H54 (cell line): ENCODE measurements at regions not wholly inside any gene's neighbourhood (a gene's known extent, or its start where the extent isn't known, plus 50 kb on each side); places are given as distances from the start of the nearest gene placed in this dataset.

Experiments
- DNase-seq: peaks from one replicate; pipeline ENCODE4 v3.0.0; 2011; ENCODE audit warnings: low spot score, mixed read lengths; ENCODE audit not compliant: insufficient read length
- FAIRE-seq: peaks from 3 replicates; lab custom pipeline; 2011; peaks lifted over from hg19 to GRCh38; lab: Jason Lieb, UNC
- POLR2A ChIP-seq: IDR thresholded peaks from 2 replicates; pipeline ENCODE4 v1.6.1; 2011; ENCODE audit warnings: low read depth, mild to moderate bottlenecking, low read length

GRCh38 chr4:36815536-36815935, 429.0 kb upstream of the NWD2 start:
- no peak for TF ChIP-seq POLR2A
- FAIRE-seq: no peak
- DNase-seq: no peak

DNA sequence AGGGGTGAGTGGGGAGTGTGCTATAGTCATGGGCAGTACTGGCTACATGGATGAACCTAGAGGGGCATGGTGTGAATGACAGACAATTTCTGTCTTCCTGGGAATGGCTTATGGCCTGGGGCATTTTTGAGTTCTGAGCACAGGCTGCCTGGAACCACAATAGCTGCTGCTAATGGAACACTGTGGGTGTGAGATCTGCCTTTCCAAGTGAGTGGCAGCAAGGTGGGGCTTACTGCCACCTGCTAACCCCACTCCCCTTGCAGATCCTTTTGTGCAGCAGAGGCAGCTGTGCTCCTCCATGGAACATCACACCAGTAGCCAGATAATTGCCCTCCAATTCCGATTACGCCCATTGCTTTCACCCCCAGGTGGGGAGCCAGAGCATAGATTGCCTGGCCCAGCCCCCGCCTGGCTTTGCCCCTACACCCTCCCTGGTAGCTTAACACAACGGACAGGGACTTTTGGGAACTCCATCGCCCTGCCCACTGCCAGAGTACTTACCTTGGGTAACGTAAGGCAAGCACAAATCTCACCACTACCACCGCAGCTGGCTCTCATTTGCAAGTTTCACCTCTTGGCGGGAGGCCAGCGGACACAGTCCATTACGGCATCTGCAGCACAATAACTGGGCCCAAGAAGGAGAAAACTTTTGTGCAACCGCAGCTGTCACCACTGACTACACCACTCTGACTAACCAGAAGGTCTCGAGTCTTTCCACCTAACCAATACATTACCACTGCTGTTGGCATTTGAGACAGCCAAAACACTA, 421.2 kb upstream of the NWD2 start:
- FAIRE-seq: no peak
- no peak for TF ChIP-seq POLR2A
- no peak for DNase-seq

DNA sequence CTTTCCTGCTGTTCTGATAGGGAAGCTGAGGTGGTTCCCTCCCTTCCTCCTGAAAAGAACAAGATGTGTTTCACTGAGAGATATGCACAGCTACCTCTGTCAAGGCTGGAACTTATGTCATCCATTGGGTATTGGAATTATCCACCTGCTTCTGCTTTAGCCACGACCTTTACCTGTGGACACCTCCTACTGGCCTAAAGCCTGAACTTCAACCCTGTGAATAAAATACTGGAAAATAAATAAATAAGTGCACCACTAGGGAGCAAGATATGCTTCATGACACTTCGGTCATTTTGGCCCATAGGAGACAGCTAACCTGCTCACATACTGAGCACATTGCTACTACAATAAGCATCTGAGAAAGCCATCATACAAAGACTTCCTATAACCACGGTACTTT, 419.9 kb upstream of the NWD2 start:
- no peak for DNase-seq
- no peak for TF ChIP-seq POLR2A
- FAIRE-seq: no peak

GRCh38 chr4:36835246-36835645, 409.3 kb upstream of the NWD2 start:
- DNase-seq (no peak), FAIRE-seq (no peak)
- no peak for TF ChIP-seq POLR2A

DNA sequence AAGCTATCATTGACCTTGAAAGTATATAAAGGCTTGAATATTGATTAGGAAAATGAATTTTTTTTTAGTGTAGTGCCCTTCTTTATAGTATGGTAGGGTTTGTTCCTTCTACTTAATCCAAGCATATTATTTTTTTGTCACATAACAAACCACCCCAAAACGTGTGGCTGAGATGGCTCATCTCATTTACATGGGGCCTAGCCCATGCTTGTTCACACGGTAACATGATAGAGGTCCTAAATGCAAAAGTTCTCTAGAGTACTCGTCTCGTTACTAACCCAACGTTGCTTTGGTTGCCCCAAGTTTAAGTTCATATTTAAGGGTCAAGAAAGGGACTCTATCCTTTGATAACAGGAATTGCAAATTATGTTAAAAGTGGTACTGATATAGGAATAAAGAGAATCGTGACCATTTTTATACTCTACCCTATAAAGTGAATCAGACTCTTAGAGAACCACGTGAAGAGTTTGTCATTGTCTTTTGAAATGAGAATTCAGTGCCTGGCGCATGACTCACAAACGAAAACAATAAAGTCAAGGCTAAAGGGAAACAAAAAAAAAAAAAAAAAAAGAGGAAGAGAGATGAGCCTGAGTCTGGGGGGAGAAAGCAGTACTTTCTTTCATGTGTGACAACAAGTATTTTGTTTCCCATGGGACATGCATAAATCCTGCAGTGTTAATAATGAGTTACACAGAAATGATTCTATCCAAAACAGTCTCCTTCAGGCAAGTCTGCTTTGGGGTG, 402.8 kb upstream of the NWD2 start:
- FAIRE-seq: no peak
- peak; percentile 0 for DNase-seq
- TF ChIP-seq POLR2A: no peak

DNA sequence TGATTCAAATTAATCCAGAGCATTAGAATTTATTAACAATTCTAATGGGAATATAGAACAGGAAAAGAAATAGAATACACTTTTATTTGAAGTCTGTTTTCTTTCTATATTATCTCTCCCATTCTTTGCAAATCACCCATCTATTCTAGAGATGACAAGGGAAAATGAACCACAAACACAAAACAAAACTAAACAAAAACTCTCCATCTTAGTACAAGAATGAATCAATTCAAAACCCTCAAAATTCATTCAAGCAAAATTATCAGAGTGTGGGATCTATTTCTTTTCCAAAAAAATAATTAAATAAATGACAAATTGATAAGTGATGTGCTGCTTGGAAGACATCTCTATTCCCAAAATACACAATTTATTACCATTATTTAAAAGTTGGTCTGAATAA, 400.1 kb upstream of the NWD2 start:
- DNase-seq: no peak
- FAIRE-seq: no peak

DNA sequence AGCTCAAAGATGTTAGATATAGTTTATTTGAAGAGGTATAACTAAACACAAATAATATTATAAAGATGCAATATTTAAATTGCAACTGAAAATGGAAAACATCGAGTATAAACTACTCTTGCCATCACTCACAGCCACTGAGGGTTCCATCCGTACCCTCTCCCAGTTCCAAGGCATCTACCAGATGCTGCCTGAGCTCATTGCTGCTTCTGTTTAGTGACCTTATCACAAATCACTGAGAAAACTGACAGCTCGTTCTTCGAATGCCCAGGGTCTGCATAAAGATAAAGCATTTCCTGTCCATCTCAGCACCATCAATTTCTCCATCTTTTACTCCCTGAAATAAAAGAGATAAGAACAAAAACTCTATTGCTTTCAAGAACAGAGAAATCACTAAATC, 391.7 kb upstream of the NWD2 start:
- DNase-seq (no peak), FAIRE-seq (no peak)
- TF ChIP-seq POLR2A: no peak

More for the DNA sequence above, 400.1 kb upstream of the NWD2 start:
- no peak for TF ChIP-seq POLR2A

- no peak for TF ChIP-seq POLR2A
- DNase-seq (no peak), FAIRE-seq (no peak)
These were observed 390.0 kb upstream of the NWD2 start for GRCh38 chr4:36854554-36854953.

GRCh38 chr4:36863601-36864000, 380.9 kb upstream of the NWD2 start:
- no peak for TF ChIP-seq POLR2A
- FAIRE-seq: no peak

DNA sequence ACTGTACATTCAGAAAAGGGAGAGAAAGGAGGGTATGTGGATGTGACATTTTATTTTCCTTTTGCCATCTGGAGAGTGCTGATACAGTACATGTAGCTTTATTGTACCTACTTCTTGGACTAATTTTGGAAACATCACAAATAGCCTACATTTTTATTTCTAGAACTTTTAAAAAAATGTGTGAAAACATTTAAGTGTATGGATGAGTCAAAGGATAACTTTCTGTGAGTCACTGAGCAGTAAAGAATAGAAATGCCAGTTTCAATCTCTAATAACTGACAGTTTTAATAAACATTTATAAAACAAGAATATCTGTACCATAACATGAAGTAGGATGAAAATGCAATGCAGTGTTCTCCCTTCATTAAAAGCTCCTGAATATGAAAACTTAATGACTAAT, 374.4 kb upstream of the NWD2 start:
- no peak for TF ChIP-seq POLR2A
- FAIRE-seq (no peak), DNase-seq (no peak)

More at GRCh38 chr4:36863601-36864000, 380.9 kb upstream of the NWD2 start:
- DNase-seq: no peak

- TF ChIP-seq POLR2A: no peak
- no peak for DNase-seq
- no peak for FAIRE-seq
These were observed 371.9 kb upstream of the NWD2 start for GRCh38 chr4:36872679-36873078.

DNA sequence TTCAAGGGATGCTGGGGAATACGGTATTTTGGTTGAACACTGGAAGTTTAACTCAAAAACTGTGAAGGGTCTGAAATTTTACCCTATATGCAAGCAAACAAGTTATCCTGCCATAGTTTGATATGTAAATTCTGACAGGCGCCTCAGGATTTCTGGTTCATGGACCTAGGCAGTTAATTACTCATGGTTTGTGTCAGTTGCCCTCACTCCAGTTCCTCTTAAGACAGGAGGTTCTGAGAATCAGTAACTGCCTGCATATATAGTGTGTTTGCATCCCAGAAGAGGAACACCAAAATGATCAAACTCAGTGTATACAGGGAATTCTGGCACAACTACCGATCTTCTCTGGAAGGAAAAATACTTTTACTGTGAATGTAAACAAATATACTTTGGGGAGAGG, 360.4 kb upstream of the NWD2 start:
- DNase-seq (no peak), FAIRE-seq (no peak)
- TF ChIP-seq POLR2A: no peak

DNA sequence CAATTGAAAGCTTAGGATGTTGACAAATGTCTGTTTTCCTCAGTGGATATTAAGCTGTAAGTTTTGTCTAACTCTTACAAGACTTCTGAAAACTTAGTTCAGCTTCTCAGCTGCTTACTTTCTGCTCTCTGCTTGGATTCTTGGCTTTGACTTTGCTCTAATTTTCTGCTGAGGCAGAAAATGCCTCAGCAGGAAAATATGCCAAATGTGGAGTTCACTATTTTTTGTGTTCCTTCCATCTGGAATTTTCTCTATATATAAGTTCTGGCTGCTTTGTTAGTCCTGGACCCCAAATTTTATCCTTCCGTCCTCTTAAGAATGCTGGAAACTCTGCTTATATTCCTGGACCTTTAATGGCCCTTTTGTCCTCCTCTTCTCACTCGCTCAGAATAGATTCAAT, 352.6 kb upstream of the NWD2 start:
- FAIRE-seq: no peak
- DNase-seq: no peak
- no peak for TF ChIP-seq POLR2A

DNA sequence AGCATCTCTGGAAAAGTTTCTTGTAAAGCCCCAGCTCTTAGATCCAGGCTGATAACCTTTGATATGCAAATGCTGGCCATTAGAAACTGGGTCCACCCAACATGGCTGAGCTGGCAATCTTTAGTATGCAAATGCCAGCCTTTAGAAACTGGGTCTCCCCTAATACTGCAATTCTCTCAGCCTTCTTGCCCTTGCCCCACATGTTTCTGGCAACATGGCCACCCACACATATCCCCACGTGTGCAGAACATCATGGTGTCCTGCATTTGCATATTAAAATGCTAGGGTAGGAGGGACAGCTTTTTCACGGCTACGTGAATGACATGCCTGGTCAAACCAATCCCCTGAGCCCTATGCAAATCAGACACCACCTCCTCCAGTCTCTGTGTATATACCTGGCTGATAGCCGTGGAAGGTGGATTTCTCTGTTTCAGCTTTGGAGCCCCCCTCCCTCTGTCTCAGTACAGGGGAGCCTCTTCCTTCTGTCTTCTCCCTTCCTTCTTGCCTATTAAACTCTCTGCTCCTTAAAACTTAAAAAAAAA, 344.0 kb upstream of the NWD2 start:
- no peak for FAIRE-seq
- DNase-seq: no peak
- no peak for TF ChIP-seq POLR2A
